HG02759 (cell line): ENCODE measurements at regions not wholly inside any gene's neighbourhood (a gene's known extent, or its start where the extent isn't known, plus 50 kb on each side); places are given as distances from the start of the nearest gene placed in this dataset.
"Not testable (repeated sequence)": the region's sequence is repeated elsewhere in the genome, so short reads cannot be mapped to it uniquely, and the experiment has no call there.

Experiments
- ATAC-seq: cut with Tn5 transposase; IDR thresholded peaks from one replicate; pipeline ENCODE4 v1.9.1; 2021; ENCODE audit warnings: mild to moderate bottlenecking, moderate library complexity; ENCODE audit not compliant: unreplicated experiment

GRCh38 chr10:130261306-130261705 is 125.1 kb downstream of the GLRX3 start:
- no peak for ATAC-seq

- ATAC-seq = no peak
Measured at GRCh38 chr10:130261766-130262165, 125.6 kb downstream of the GLRX3 start.

DNA sequence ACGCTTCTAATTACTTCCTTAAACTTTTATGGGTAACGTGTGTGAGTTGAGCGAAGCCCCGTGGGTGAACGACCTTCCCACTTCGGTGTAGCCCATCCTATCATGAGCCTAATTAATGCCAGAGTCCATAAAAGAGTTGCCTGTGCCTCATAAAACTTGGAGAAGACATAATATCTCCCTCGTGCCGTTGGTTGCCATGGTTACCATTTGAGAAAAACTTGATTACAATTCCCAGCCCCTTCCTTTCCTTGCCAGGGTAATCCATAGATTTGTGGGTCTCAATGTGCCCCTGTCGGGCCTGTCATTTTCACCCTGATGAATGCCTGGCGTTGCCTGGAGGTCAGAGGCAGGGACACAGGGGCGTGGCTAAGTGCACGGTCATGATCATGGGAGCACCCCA is 127.1 kb downstream of the GLRX3 start:
- ATAC-seq = no peak

DNA sequence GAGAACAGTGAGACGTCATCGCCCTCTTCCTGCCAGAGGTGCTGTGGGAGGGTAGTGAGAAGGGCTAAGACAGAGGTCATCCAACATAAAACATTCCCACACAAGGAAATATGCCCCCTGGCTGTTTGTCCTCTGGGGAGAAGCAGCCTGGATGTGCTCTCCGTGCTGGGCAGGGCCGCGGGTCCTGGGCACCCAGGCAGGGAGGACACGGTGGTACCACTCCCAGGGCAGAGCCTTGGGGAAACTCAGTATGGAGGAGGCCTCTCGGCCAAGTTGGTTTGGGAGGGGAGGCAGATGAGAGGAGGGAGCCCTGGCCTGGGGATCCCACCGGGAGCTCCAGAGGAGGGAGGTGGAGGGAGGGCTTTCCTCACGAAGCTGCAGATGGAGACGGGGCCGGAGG is 129.4 kb downstream of the GLRX3 start:
- ATAC-seq = no peak

- no peak for ATAC-seq
Measured at GRCh38 chr10:130282492-130283218, 146.5 kb downstream of the GLRX3 start.

DNA sequence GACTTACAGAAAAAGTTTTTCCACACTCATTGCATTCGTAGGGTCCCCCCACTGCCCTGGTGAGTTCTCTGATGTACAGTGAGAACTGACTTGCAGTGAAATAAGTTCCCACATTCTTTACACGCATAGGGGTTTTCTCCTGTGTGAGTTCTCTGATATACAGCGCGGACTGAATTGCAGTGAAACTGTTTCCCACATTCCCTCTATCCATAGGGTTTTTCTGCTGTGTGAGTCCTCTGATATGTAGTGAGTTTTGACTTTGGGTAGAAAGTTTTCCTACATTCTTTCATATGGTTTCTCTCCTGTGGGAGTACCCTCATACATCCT is 147.0 kb downstream of the GLRX3 start:
- no peak for ATAC-seq

- ATAC-seq = not testable (repeated sequence)
Measured at GRCh38 chr10:130295761-130296160, 159.6 kb downstream of the GLRX3 start.

GRCh38 chr10:130300608-130301020 is 164.4 kb downstream of the GLRX3 start:
- ATAC-seq = peak; percentile 62

- peak; percentile 73 for ATAC-seq
Measured at GRCh38 chr10:130301021-130301892, 165.1 kb downstream of the GLRX3 start.

- no peak for ATAC-seq
Measured at GRCh38 chr10:130326954-130327353, 190.8 kb downstream of the GLRX3 start.

- no peak for ATAC-seq
Measured at GRCh38 chr10:130329792-130330191, 193.6 kb downstream of the GLRX3 start.

- no peak for ATAC-seq
Measured at GRCh38 chr10:130333185-130333584, 197.0 kb downstream of the GLRX3 start.

- ATAC-seq = no peak
Measured at GRCh38 chr10:130335336-130335735, 199.1 kb downstream of the GLRX3 start.

GRCh38 chr10:130336617-130337304 is 200.6 kb downstream of the GLRX3 start:
- ATAC-seq = no peak

GRCh38 chr10:130337305-130337640 is 201.1 kb downstream of the GLRX3 start:
- ATAC-seq = no peak

GRCh38 chr10:130337696-130338635 is 201.8 kb downstream of the GLRX3 start:
- no peak for ATAC-seq

DNA sequence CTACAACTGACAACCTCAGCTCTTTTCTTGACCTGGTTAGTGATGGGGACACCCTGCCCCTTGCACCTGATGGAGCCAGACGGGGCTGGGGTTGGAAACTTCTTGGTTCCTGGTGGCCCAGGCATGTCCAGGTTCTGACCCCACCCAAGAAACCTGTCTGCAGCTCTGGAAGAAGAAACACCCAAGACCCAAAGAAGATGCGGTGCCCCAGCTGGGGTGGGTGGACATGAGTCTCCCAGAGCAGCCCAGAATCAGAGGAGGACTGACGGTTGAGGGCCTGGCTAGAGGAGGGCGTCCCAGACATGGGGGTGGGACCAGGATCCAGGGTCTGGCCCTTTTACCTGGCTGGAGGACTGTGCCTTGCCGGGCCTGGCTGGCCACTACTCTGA is 202.4 kb downstream of the GLRX3 start:
- ATAC-seq = no peak

DNA sequence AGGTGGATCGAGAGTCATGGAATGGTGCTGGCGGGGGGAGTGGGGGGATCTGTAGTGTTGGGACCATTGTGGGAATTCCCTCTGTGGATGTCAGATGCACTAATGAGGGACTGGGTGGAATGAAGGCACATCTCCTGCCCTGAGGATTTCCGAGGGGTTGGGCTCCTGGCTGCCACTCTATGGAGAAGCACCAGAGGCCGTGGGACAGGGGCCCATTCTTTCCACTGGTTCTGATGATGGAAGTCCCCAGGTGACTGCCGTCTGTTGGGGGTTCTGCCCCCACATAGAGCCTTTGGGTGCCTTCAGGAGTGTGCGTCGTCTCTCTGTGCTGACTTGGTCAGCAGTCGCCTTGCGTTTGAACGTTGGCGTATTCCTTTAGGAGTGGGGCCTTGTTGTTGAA is 202.9 kb downstream of the GLRX3 start:
- ATAC-seq = no peak

GRCh38 chr10:130339911-130340310 is 203.7 kb downstream of the GLRX3 start:
- no peak for ATAC-seq

DNA sequence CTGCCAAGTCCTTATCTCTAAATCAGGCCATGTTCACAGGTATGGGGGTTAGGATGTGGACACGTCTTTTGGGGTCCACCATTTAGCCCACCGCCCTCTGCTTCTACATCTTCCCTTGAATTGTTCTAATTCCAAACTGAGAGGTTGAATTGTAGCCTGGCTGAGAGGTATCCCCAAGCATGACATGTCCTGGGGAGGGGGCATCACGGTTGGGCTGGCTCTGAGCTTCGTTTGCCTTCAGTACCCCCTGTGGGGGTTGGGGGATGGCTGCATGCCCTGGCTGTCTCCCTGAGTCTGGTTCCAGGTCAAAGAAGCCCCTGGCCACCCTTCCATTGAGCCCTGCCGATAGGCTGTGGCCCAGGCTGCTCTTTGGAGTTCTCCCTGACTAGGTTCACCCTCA is 204.6 kb downstream of the GLRX3 start:
- ATAC-seq = no peak

DNA sequence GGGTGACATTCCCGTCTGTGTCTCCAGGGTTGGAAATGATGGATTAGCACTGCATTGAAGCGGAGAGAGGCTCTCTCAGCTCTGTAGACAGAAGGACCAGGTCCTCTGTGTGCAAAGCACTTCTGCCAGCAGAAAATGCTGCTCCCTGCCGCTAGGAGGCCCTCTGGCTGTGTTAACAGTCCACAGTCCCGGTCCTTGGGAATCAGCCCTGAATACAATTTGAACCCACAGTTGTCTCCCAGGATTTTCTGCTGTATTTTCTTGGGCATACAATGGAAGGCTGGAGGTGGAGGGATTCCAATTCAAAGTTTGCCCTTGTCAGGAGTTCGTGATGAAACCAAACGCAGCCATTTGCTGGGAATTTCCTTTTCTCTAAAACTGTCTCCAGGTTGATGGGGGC is 205.2 kb downstream of the GLRX3 start:
- ATAC-seq = no peak
